ENCODE measurements at regions not wholly inside any gene's neighbourhood (a gene's known extent, or its start where the extent isn't known, plus 50 kb on each side); places are given as distances from the start of the nearest gene placed in this dataset.

DNA sequence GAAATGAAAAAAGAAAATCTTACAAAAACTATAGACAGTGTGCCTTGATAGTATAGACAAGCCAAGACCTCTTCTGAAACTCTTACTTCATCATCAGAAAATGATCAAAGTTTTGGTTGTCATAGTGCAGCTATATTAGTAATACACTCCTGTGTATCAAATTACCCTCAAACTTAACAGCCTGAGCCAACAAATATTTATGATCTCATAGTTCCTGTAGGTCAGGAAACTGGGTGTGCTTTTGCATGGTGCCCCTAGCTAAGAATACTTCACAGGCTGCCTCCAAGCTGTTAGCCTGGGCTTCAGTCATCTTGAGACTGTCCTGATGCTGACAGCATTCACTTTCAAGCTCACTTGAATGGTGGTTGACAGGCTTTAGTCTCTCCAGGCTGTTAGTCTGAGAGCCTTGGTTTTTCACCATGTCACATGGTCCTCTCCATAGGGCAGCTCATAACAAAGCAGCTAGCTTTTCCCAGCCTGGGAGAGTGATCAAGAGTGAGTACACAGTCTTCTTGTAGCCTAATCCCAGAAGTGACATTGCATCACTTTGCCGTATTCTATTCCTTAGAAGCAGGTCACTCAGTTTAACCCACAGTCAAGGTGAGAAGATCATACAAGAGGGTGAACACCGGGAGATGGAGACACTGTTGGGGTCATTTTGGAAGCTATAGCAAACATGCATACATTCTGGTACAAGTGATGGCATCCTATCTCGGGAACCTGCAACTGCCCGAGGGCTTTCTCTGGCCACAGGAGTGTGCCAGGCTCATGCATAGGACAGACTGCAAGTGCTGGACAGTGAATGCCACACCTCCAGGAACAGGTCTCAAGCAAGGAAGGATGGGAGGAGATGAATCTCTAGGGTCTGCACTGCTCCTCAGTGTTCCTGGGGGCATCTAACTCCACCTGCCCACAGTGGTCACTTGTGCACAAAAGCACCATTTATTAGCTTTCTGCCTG, 173.4 kb upstream of the CADPS start:
- no peak for TF ChIP-seq EZH2phosphoT487 (IDR thresholded peaks at IDR 0.05; ENCODE audit: borderline replicate concordance)
- no peak for TF ChIP-seq EZH2 (IDR thresholded peaks at IDR 0.05)
- no peak for TF ChIP-seq JUND (IDR thresholded peaks at IDR 0.05)
- no peak for TF ChIP-seq RAD21 (IDR thresholded peaks at IDR 0.05; ENCODE audit: low read depth)
- no peak for TF ChIP-seq POLR2AphosphoS5 (IDR thresholded peaks at IDR 0.05; ENCODE audit: low read depth, low read length)
- Histone ChIP-seq H3K27me3 (ENCODE audit: insufficient read depth, low read length) (no peaks in the 10 kb centered on the region), H3K9me2 (ENCODE audit: insufficient read depth) (no peaks in the 10 kb centered on the region), H3K4me1 (ENCODE audit: control insufficient read depth in 1 of 2, insufficient read depth in 2 of 2, low read length in 2 of 2) (no peaks in the 10 kb centered on the region), H2AFZ (ENCODE audit: low read depth, low read length, poor library complexity, severe bottlenecking) (no peak overlapping the region), H3K9ac (ENCODE audit: low read length) (no peak overlapping the region), H3K36me3 (ENCODE audit: control insufficient read depth in 1 of 2, insufficient read depth in 2 of 2, low read length in 2 of 2) (no peaks in the 10 kb centered on the region), H3K4me2 (ENCODE audit: low read length) (no peak overlapping the region), H3K79me2 (ENCODE audit: insufficient read depth, low read length) (no peaks in the 10 kb centered on the region), H3K4me3 (replicated peaks in 1 of 2; ENCODE audit: low read depth in 1 of 2, low read length in 2 of 2) (no peak overlapping the region), H3K9me3 (ENCODE audit: control insufficient read depth in 1 of 2, insufficient read depth in 1 of 2, low read depth in 1 of 2, low read length in 2 of 2) (no peaks in the 10 kb centered on the region), H3K27ac (ENCODE audit: low read depth, low read length) (no peak overlapping the region), H4K20me1 (ENCODE audit: insufficient read depth) (no peaks in the 10 kb centered on the region)
- RAD21 ChIA-PET (ENCODE audit: low non-redundant PET in 1 of 2, low total read pairs in 2 of 2, uncharacterized antibody in 2 of 2, unreplicated experiment in 2 of 2) = no interaction called here
- BruUV-seq (replicated peaks) = no TSS peak
- DNase-seq (ENCODE audit: low read depth, low spot score) (no peak), ATAC-seq (no peak)
- POLR2A ChIA-PET = no interaction called here
- intact Hi-C loops (cut with micrococcal nuclease) = no loop called here
- CTCF ChIA-PET = no interaction called here

DNA sequence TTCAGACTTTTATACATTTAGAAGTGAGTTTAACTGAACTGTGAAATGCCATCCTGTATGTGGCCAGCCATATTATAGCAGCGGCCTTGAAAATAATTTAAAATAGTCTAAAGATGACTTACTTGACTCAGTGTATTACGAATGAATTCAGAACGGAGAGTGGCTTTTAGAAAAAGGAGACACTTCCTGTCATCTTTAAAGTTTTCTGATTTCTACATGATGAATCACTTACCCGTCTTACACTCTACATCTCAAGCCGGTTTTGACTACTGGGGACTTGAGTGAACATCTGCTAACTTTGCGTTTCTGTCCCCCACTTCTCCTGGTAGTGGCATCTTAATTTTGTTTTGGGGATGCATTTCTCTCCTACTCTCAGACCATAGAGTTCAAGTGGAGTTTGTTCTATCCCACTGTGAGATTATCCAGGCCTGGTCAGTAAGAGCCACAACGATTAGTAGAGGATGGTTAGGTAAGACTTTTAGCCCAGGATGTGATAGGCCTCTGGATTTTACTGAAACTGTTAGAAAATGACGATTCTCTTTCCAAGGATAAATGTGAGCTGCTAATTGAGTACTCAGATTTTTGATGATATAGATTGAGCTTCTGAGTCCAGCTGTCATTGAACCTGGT, 175.4 kb upstream of the CADPS start:
- CTCF ChIA-PET = no interaction called here

More for the DNA sequence above, 175.4 kb upstream of the CADPS start:
- H4K20me1 ChIP-seq (ENCODE audit: insufficient read depth) = no peaks in the 10 kb centered on the region
- H3K4me3 ChIP-seq (replicated peaks in 1 of 2; ENCODE audit: low read depth in 1 of 2, low read length in 2 of 2) = no peak overlapping the region
- no peaks in the 10 kb centered on the region for H3K9me3 ChIP-seq (ENCODE audit: control insufficient read depth in 1 of 2, insufficient read depth in 1 of 2, low read depth in 1 of 2, low read length in 2 of 2)
- BruUV-seq (replicated peaks) = no TSS peak
- RAD21 ChIA-PET (ENCODE audit: low non-redundant PET in 1 of 2, low total read pairs in 2 of 2, uncharacterized antibody in 2 of 2, unreplicated experiment in 2 of 2) = no interaction called here
- intact Hi-C loops (cut with micrococcal nuclease) = no loop called here
- POLR2A ChIA-PET = no interaction called here
- no peaks in the 10 kb centered on the region for H3K36me3 ChIP-seq (ENCODE audit: control insufficient read depth in 1 of 2, insufficient read depth in 2 of 2, low read length in 2 of 2)
- no peaks in the 10 kb centered on the region for H3K4me1 ChIP-seq (ENCODE audit: control insufficient read depth in 1 of 2, insufficient read depth in 2 of 2, low read length in 2 of 2)
- no peak for TF ChIP-seq EZH2 (IDR thresholded peaks at IDR 0.05)
- TF ChIP-seq POLR2A (IDR thresholded peaks at IDR 0.05; ENCODE audit: borderline replicate concordance, extremely low read depth, insufficient read depth, insufficient read length) = no peak
- no peak for TF ChIP-seq ZNF274 (IDR thresholded peaks at IDR 0.05; ENCODE audit: low read depth, low read length)
- TF ChIP-seq, protein P1, sequence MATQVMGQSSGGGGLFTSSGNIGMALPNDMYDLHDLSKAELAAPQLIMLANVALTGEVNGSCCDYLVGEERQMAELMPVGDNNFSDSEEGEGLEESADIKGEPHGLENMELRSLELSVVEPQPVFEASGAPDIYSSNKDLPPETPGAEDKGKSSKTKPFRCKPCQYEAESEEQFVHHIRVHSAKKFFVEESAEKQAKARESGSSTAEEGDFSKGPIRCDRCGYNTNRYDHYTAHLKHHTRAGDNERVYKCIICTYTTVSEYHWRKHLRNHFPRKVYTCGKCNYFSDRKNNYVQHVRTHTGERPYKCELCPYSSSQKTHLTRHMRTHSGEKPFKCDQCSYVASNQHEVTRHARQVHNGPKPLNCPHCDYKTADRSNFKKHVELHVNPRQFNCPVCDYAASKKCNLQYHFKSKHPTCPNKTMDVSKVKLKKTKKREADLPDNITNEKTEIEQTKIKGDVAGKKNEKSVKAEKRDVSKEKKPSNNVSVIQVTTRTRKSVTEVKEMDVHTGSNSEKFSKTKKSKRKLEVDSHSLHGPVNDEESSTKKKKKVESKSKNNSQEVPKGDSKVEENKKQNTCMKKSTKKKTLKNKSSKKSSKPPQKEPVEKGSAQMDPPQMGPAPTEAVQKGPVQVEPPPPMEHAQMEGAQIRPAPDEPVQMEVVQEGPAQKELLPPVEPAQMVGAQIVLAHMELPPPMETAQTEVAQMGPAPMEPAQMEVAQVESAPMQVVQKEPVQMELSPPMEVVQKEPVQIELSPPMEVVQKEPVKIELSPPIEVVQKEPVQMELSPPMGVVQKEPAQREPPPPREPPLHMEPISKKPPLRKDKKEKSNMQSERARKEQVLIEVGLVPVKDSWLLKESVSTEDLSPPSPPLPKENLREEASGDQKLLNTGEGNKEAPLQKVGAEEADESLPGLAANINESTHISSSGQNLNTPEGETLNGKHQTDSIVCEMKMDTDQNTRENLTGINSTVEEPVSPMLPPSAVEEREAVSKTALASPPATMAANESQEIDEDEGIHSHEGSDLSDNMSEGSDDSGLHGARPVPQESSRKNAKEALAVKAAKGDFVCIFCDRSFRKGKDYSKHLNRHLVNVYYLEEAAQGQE (IDR thresholded peaks at IDR 0.05; ENCODE audit: low read depth) = no peak
- H3K27me3 ChIP-seq (ENCODE audit: insufficient read depth, low read length) = no peaks in the 10 kb centered on the region
- H3K9me2 ChIP-seq (ENCODE audit: insufficient read depth) = no peaks in the 10 kb centered on the region
- H3K27ac ChIP-seq (ENCODE audit: low read depth, low read length) = no peak overlapping the region
- ATAC-seq (no peak), DNase-seq (ENCODE audit: low read depth, low spot score) (no peak)
- no peak overlapping the region for H2AFZ ChIP-seq (ENCODE audit: low read depth, low read length, poor library complexity, severe bottlenecking)
- H3K4me2 ChIP-seq (ENCODE audit: low read length) = no peak overlapping the region
- H3K79me2 ChIP-seq (ENCODE audit: insufficient read depth, low read length) = no peaks in the 10 kb centered on the region
- H3K9ac ChIP-seq (ENCODE audit: low read length) = no peak overlapping the region
